ENCODE measurements at regions not wholly inside any gene's neighbourhood (a gene's known extent, or its start where the extent isn't known, plus 50 kb on each side); places are given as distances from the start of the nearest gene placed in this dataset.

GRCh38 chr5:88401228-88401627 is 132.6 kb upstream of the TMEM161B start:
- Histone ChIP-seq H3K4me2 (ENCODE audit: insufficient read depth, low read length) (no peak overlapping the region), H3K4me1 (ENCODE audit: insufficient read depth, low read length) (no peaks in the 10 kb centered on the region), H2AFZ (ENCODE audit: low read length) (no peak overlapping the region), H3K9me3 (ENCODE audit: low read depth, low read length) (no peaks in the 10 kb centered on the region), H4K20me1 (ENCODE audit: insufficient read depth, low read length) (no peaks in the 10 kb centered on the region), H3K79me2 (ENCODE audit: insufficient read depth, low read length) (no peaks in the 10 kb centered on the region), H3K27ac (ENCODE audit: low read depth, low read length) (no peak overlapping the region), H3K27me3 (ENCODE audit: insufficient read depth, low read length) (no peaks in the 10 kb centered on the region), H3K36me3 (ENCODE audit: insufficient read depth, low read length) (no peaks in the 10 kb centered on the region), H3K4me3 (ENCODE audit: insufficient read depth, low read length) (no peak overlapping the region)
- DNase-seq (ENCODE audit: insufficient read length, low spot score, missing footprints): no peak
- no peak for TF ChIP-seq CTCF (IDR thresholded peaks at IDR 0.05; ENCODE audit: extremely low read depth, low read depth, low read length)

DNA sequence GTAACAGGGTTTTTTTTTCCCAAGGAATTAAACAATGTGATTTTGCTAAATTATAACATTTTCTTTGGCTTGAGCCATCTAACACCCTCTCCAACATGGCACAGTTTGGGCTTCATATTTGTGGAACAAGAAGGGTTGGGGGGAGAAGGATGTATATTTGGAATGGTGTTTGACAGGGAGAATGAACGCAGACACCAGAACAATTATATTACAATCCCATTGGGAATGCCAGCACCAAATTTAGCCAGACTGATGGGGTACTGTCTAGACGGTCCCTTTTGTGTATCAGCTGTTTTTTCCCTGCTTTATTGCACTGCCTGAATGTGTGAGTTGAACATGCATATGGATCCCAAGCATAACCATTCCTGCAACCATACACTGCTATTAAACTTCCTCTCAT is 130.9 kb upstream of the TMEM161B start:
- no peak for TF ChIP-seq CTCF (IDR thresholded peaks at IDR 0.05; ENCODE audit: extremely low read depth, low read depth, low read length)
- no peak for DNase-seq (ENCODE audit: insufficient read length, low spot score, missing footprints)

DNA sequence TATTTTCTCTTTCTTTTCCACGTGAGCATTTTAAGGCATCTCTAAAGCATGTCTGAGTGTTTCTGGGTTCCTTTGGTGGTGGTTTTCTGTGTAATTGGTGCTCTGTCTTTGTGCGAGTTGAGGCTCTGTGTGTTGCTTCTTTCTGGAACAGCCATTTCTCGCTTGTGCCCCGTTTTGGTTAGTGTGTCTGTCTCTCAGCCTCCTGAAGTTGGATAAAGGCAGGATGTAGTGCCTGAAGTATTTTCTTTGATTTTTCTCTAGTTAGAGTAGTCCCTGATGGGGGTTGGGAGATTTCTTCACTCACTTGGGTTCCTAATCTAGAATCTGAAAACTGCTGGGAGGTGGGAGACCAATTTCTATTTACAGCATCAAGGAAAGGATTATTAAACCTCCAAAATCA is 129.7 kb upstream of the TMEM161B start:
- Histone ChIP-seq H3K79me2 (ENCODE audit: insufficient read depth, low read length) (no peaks in the 10 kb centered on the region), H3K9me3 (ENCODE audit: low read depth, low read length) (no peaks in the 10 kb centered on the region), H2AFZ (ENCODE audit: low read length) (no peak overlapping the region), H3K4me1 (ENCODE audit: insufficient read depth, low read length) (no peaks in the 10 kb centered on the region), H3K27ac (ENCODE audit: low read depth, low read length) (no peak overlapping the region), H3K4me2 (ENCODE audit: insufficient read depth, low read length) (no peak overlapping the region), H3K4me3 (ENCODE audit: insufficient read depth, low read length) (no peak overlapping the region), H3K27me3 (ENCODE audit: insufficient read depth, low read length) (no peaks in the 10 kb centered on the region), H4K20me1 (ENCODE audit: insufficient read depth, low read length) (no peaks in the 10 kb centered on the region), H3K36me3 (ENCODE audit: insufficient read depth, low read length) (no peaks in the 10 kb centered on the region)
- no peak for DNase-seq (ENCODE audit: insufficient read length, low spot score, missing footprints)
- no peak for TF ChIP-seq CTCF (IDR thresholded peaks at IDR 0.05; ENCODE audit: extremely low read depth, low read depth, low read length)

More for the DNA sequence above, 130.9 kb upstream of the TMEM161B start:
- H3K4me3 ChIP-seq (ENCODE audit: insufficient read depth, low read length): no peak overlapping the region
- H3K4me2 ChIP-seq (ENCODE audit: insufficient read depth, low read length): no peak overlapping the region
- no peaks in the 10 kb centered on the region for H3K79me2 ChIP-seq (ENCODE audit: insufficient read depth, low read length)
- H3K4me1 ChIP-seq (ENCODE audit: insufficient read depth, low read length): no peaks in the 10 kb centered on the region
- H3K27me3 ChIP-seq (ENCODE audit: insufficient read depth, low read length): no peaks in the 10 kb centered on the region
- no peaks in the 10 kb centered on the region for H3K36me3 ChIP-seq (ENCODE audit: insufficient read depth, low read length)
- H3K9me3 ChIP-seq (ENCODE audit: low read depth, low read length): no peaks in the 10 kb centered on the region
- H4K20me1 ChIP-seq (ENCODE audit: insufficient read depth, low read length): no peaks in the 10 kb centered on the region
- no peak overlapping the region for H3K27ac ChIP-seq (ENCODE audit: low read depth, low read length)
- H2AFZ ChIP-seq (ENCODE audit: low read length): no peak overlapping the region

GRCh38 chr5:88396751-88397281 is 128.2 kb upstream of the TMEM161B start:
- H3K79me2 ChIP-seq (ENCODE audit: insufficient read depth, low read length): no peaks in the 10 kb centered on the region
- H3K36me3 ChIP-seq (ENCODE audit: insufficient read depth, low read length): no peaks in the 10 kb centered on the region
- H3K4me3 ChIP-seq (ENCODE audit: insufficient read depth, low read length): no peak overlapping the region
- TF ChIP-seq CTCF (IDR thresholded peaks at IDR 0.05; ENCODE audit: extremely low read depth, low read depth, low read length): no peak
- no peak for DNase-seq (ENCODE audit: insufficient read length, low spot score, missing footprints)
- H4K20me1 ChIP-seq (ENCODE audit: insufficient read depth, low read length): no peaks in the 10 kb centered on the region
- no peaks in the 10 kb centered on the region for H3K9me3 ChIP-seq (ENCODE audit: low read depth, low read length)
- H2AFZ ChIP-seq (ENCODE audit: low read length): no peak overlapping the region
- H3K4me2 ChIP-seq (ENCODE audit: insufficient read depth, low read length): no peak overlapping the region
- H3K27me3 ChIP-seq (ENCODE audit: insufficient read depth, low read length): no peaks in the 10 kb centered on the region
- H3K27ac ChIP-seq (ENCODE audit: low read depth, low read length): no peak overlapping the region
- no peaks in the 10 kb centered on the region for H3K4me1 ChIP-seq (ENCODE audit: insufficient read depth, low read length)

Data from osteoblast (primary cell).